ENCODE measurements at regions not wholly inside any gene's neighbourhood (a gene's known extent, or its start where the extent isn't known, plus 50 kb on each side); places are given as distances from the start of the nearest gene placed in this dataset.

DNA sequence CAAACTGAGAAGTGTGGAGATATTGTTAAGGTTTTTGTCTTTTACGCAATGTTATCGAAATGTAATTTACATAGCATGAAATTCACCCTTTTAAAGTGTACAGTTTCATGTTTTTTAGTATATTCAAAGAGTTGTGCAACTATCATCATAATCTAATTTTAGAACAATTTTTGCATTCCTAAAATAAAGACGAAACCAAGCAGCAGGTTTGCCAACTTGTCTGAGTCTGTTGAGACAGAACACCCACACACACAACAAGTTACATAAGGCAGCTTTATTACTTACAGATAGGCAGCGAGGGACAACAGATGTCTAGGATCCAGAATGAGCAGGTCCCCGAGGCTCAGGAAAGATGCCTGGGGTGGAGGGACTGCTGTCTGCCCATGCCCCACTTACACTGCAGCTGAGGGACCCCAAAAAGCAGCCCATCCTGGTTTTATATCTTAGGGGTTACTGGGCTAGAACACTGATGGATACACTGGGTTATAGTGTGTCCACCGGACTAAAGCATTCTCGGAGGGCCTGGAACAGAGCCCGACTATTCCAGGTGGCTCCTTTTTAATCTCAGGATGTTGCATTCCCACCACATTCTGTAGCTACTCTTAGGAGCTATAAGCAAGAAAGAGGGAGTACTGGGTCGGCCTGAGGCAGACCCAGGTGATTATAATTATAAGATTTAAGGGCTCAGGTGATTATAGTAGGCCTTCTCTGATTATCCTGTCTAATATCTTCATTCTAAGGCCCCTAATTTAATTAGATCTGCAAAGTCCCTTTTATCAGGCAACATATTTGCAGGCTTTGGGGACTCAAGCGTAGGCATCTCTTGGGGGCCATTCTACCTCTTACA, 150.2 kb upstream of the DOK6 start:
- no peaks in the 10 kb centered on the region for H3K36me3 ChIP-seq (ENCODE audit: insufficient read depth, low read length)
- H3K27ac ChIP-seq (ENCODE audit: low read depth, low read length): no peak overlapping the region
- no peak overlapping the region for H3K9ac ChIP-seq (ENCODE audit: low read depth, low read length)
- WGBS: 94% methylated on average over 7 of the region's 10 CpGs
- no peaks in the 10 kb centered on the region for H3K27me3 ChIP-seq (ENCODE audit: insufficient read depth, low read length)
- H3K4me1 ChIP-seq (ENCODE audit: insufficient read depth, low read length): no peaks in the 10 kb centered on the region
- H3K4me3 ChIP-seq (ENCODE audit: low read length): no peak overlapping the region
- H3K9me3 ChIP-seq (ENCODE audit: insufficient read depth, low read depth, low read length): no peaks in the 10 kb centered on the region

GRCh38 chr18:69257861-69258458, 142.7 kb upstream of the DOK6 start:
- Histone ChIP-seq H3K36me3 (ENCODE audit: insufficient read depth, low read length) (no peaks in the 10 kb centered on the region), H3K9me3 (ENCODE audit: insufficient read depth, low read depth, low read length) (no peaks in the 10 kb centered on the region), H3K27me3 (ENCODE audit: insufficient read depth, low read length) (no peaks in the 10 kb centered on the region), H3K9ac (ENCODE audit: low read depth, low read length) (no peak overlapping the region), H3K27ac (ENCODE audit: low read depth, low read length) (no peak overlapping the region), H3K4me1 (ENCODE audit: insufficient read depth, low read length) (no peaks in the 10 kb centered on the region), H3K4me3 (ENCODE audit: low read length) (no peak overlapping the region)
- 92% methylated on average over 7 of the region's 7 CpGs for WGBS

- no peaks in the 10 kb centered on the region for H3K36me3 ChIP-seq (ENCODE audit: insufficient read depth, low read length)
- H3K27ac ChIP-seq (ENCODE audit: low read depth, low read length): no peak overlapping the region
- no peaks in the 10 kb centered on the region for H3K4me1 ChIP-seq (ENCODE audit: insufficient read depth, low read length)
- H3K4me3 ChIP-seq (ENCODE audit: low read length): no peak overlapping the region
- no peaks in the 10 kb centered on the region for H3K27me3 ChIP-seq (ENCODE audit: insufficient read depth, low read length)
- 93% methylated on average over 3 of the region's 3 CpGs for WGBS
- H3K9ac ChIP-seq (ENCODE audit: low read depth, low read length): no peak overlapping the region
- no peaks in the 10 kb centered on the region for H3K9me3 ChIP-seq (ENCODE audit: insufficient read depth, low read depth, low read length)
These were observed 141.4 kb upstream of the DOK6 start for GRCh38 chr18:69259282-69259681.

- H3K27ac ChIP-seq (ENCODE audit: low read depth, low read length): no peak overlapping the region
- no peak overlapping the region for H3K9ac ChIP-seq (ENCODE audit: low read depth, low read length)
- peaks cover 1% of the 10 kb centered on the region; the same call in 1 of the 2 replicates for H3K9me3 ChIP-seq (ENCODE audit: insufficient read depth, low read depth, low read length)
- no peaks in the 10 kb centered on the region for H3K27me3 ChIP-seq (ENCODE audit: insufficient read depth, low read length)
- no peaks in the 10 kb centered on the region for H3K4me1 ChIP-seq (ENCODE audit: insufficient read depth, low read length)
- no peak overlapping the region for H3K4me3 ChIP-seq (ENCODE audit: low read length)
- H3K36me3 ChIP-seq (ENCODE audit: insufficient read depth, low read length): no peaks in the 10 kb centered on the region
These were observed 139.3 kb upstream of the DOK6 start for GRCh38 chr18:69261406-69261805.

DNA sequence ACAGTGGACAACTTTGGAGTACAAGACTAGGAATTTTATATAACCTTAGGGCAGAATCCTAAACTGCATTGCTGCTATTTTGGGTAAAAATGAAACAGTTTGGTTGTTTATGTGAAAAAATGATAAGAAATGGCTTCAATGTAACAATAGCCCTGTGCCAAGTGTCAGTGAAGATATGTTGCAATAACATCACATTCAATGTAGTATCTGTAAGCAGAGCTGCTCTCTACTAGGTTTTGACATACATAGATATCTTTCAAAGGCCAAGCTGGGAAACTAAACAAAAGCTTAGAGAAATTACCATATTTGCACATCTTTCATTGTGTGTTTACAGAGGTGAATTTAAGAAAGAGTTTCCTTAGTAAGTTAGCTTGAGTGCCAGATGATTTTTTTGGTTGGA, 135.0 kb upstream of the DOK6 start:
- Histone ChIP-seq H3K4me1 (ENCODE audit: insufficient read depth, low read length) (no peaks in the 10 kb centered on the region), H3K27me3 (ENCODE audit: insufficient read depth, low read length) (no peaks in the 10 kb centered on the region), H3K9me3 (ENCODE audit: insufficient read depth, low read depth, low read length) (peaks cover 19% of the 10 kb centered on the region), H3K9ac (ENCODE audit: low read depth, low read length) (no peak overlapping the region), H3K36me3 (ENCODE audit: insufficient read depth, low read length) (no peaks in the 10 kb centered on the region), H3K27ac (ENCODE audit: low read depth, low read length) (no peak overlapping the region), H3K4me3 (ENCODE audit: low read length) (no peak overlapping the region)

GRCh38 chr18:69267895-69268294, 132.8 kb upstream of the DOK6 start:
- Histone ChIP-seq H3K27ac (ENCODE audit: low read depth, low read length) (no peak overlapping the region), H3K9me3 (ENCODE audit: insufficient read depth, low read depth, low read length) (peaks cover 19% of the 10 kb centered on the region), H3K27me3 (ENCODE audit: insufficient read depth, low read length) (no peaks in the 10 kb centered on the region), H3K9ac (ENCODE audit: low read depth, low read length) (no peak overlapping the region), H3K4me3 (ENCODE audit: low read length) (no peak overlapping the region), H3K36me3 (ENCODE audit: insufficient read depth, low read length) (no peaks in the 10 kb centered on the region), H3K4me1 (ENCODE audit: insufficient read depth, low read length) (no peaks in the 10 kb centered on the region)
- 98% methylated on average over 5 of the region's 5 CpGs for WGBS

DNA sequence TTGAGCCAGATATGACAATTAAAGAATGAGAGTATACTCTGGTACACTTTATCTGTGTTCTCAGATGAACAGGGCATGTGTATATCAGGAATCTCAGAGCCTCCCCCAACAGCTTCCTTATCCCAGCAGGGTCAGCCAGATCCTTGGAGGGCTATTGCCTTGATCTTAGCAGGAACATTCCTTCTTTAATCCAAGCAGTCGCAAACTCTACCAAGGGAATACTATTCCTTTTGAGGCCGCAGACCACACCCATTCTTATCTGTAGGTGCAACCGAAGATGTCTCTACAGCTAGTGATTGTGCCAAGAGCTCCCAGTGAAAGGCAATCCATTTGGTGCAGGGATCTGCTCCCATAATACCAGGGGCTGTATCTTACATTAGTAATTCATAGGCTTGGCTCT, 118.3 kb upstream of the DOK6 start:
- Histone ChIP-seq H3K9me3 (ENCODE audit: insufficient read depth, low read depth, low read length) (no peaks in the 10 kb centered on the region), H3K36me3 (ENCODE audit: insufficient read depth, low read length) (no peaks in the 10 kb centered on the region), H3K4me3 (ENCODE audit: low read length) (no peak overlapping the region), H3K27me3 (ENCODE audit: insufficient read depth, low read length) (no peaks in the 10 kb centered on the region), H3K9ac (ENCODE audit: low read depth, low read length) (no peak overlapping the region), H3K27ac (ENCODE audit: low read depth, low read length) (no peak overlapping the region), H3K4me1 (ENCODE audit: insufficient read depth, low read length) (no peaks in the 10 kb centered on the region)
- 75% methylated on average over 3 of the region's 3 CpGs for WGBS

- Histone ChIP-seq H3K27me3 (ENCODE audit: insufficient read depth, low read length) (no peaks in the 10 kb centered on the region), H3K27ac (ENCODE audit: low read depth, low read length) (no peak overlapping the region), H3K9ac (ENCODE audit: low read depth, low read length) (no peak overlapping the region), H3K4me3 (ENCODE audit: low read length) (no peak overlapping the region), H3K36me3 (ENCODE audit: insufficient read depth, low read length) (no peaks in the 10 kb centered on the region), H3K4me1 (ENCODE audit: insufficient read depth, low read length) (no peaks in the 10 kb centered on the region), H3K9me3 (ENCODE audit: insufficient read depth, low read depth, low read length) (no peaks in the 10 kb centered on the region)
- WGBS: 84% methylated on average over 3 of the region's 5 CpGs
These were observed 109.6 kb upstream of the DOK6 start for GRCh38 chr18:69291044-69291443.

- Histone ChIP-seq H3K36me3 (ENCODE audit: insufficient read depth, low read length) (no peaks in the 10 kb centered on the region), H3K27ac (ENCODE audit: low read depth, low read length) (no peak overlapping the region), H3K4me1 (ENCODE audit: insufficient read depth, low read length) (no peaks in the 10 kb centered on the region), H3K9ac (ENCODE audit: low read depth, low read length) (no peak overlapping the region), H3K9me3 (ENCODE audit: insufficient read depth, low read depth, low read length) (no peaks in the 10 kb centered on the region), H3K27me3 (ENCODE audit: insufficient read depth, low read length) (no peaks in the 10 kb centered on the region), H3K4me3 (ENCODE audit: low read length) (no peak overlapping the region)
- WGBS: 91% methylated on average over 3 of the region's 5 CpGs
These were observed 108.9 kb upstream of the DOK6 start for GRCh38 chr18:69291755-69292154.

- WGBS: 91% methylated on average over 3 of the region's 3 CpGs
- Histone ChIP-seq H3K27me3 (ENCODE audit: insufficient read depth, low read length) (no peaks in the 10 kb centered on the region), H3K36me3 (ENCODE audit: insufficient read depth, low read length) (no peaks in the 10 kb centered on the region), H3K4me1 (ENCODE audit: insufficient read depth, low read length) (no peaks in the 10 kb centered on the region), H3K9me3 (ENCODE audit: insufficient read depth, low read depth, low read length) (no peaks in the 10 kb centered on the region), H3K9ac (ENCODE audit: low read depth, low read length) (no peak overlapping the region), H3K4me3 (ENCODE audit: low read length) (no peak overlapping the region), H3K27ac (ENCODE audit: low read depth, low read length) (no peak overlapping the region)
These were observed 100.5 kb upstream of the DOK6 start for GRCh38 chr18:69300185-69300584.

GRCh38 chr18:69308619-69309018, 92.1 kb upstream of the DOK6 start:
- Histone ChIP-seq H3K4me3 (ENCODE audit: low read length) (no peak overlapping the region), H3K27ac (ENCODE audit: low read depth, low read length) (no peak overlapping the region), H3K9me3 (ENCODE audit: insufficient read depth, low read depth, low read length) (no peaks in the 10 kb centered on the region), H3K4me1 (ENCODE audit: insufficient read depth, low read length) (no peaks in the 10 kb centered on the region), H3K9ac (ENCODE audit: low read depth, low read length) (no peak overlapping the region), H3K27me3 (ENCODE audit: insufficient read depth, low read length) (no peaks in the 10 kb centered on the region), H3K36me3 (ENCODE audit: insufficient read depth, low read length) (no peaks in the 10 kb centered on the region)
- WGBS: 40% methylated on average over 1 of the region's 2 CpGs
